HG03558 (cell line): ENCODE measurements at regions not wholly inside any gene's neighbourhood (a gene's known extent, or its start where the extent isn't known, plus 50 kb on each side); places are given as distances from the start of the nearest gene placed in this dataset.

Experiments
- ATAC-seq: cut with Tn5 transposase; IDR thresholded peaks from one replicate; pipeline ENCODE4 v1.9.1; 2021; ENCODE audit warnings: moderate number of reproducible peaks; ENCODE audit not compliant: unreplicated experiment; ENCODE audit errors: extremely low read depth

- ATAC-seq: no peak
These were observed 152.8 kb downstream of the BCL11A start for GRCh38 chr2:60400462-60401246.

DNA sequence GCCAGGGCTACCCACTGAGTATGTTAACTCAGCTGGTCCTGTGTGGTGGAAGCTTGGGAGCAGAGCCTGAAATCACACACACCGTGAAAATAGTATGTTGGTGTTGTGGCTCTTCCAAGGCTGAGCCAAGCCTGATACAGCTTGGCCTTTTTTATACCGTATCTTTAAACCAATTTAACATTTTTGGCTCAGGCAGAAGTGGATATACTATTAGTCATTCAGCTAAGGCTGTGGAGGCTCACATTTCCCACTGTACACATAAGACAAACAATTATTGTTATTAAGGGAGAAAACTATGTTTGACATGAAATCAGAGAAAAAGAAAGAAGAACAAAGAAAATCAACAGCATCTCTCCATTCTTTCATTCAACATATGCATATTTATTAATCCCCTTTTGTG lies 159.0 kb downstream of the BCL11A start:
- no peak for ATAC-seq

DNA sequence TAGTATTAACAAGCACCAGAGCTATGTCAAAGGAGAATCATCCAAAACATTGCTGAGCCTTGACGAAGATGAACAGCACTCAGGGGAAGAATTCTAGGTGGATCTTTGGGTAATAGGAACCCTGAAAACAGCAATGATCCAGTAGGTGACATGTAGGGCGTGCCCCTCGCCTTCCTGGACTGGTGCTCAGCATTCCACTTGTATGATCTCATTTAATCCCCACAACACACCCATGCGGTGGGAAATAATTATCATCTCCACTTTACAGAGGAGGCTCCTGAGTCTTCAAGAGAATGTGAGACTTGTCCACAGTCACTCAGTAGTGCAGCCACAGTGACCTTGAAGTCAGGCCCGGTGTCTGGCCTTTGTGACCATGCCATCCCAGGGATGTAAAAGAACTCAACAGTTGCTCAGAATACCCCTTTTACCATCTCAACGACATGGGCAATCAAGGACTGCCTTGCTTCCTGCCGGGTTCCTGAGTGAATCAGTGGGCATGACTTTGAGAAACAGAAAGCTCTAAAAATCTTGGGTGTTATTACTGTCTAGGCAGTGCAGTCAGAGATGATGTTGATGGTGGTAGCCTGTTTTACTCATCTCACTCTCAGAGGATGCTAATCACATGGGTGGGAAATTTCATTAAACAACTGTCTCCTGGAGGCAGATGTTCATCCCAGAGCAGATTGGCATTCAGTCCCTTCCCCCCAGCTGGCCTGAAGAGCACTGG lies 161.6 kb downstream of the BCL11A start:
- no peak for ATAC-seq

DNA sequence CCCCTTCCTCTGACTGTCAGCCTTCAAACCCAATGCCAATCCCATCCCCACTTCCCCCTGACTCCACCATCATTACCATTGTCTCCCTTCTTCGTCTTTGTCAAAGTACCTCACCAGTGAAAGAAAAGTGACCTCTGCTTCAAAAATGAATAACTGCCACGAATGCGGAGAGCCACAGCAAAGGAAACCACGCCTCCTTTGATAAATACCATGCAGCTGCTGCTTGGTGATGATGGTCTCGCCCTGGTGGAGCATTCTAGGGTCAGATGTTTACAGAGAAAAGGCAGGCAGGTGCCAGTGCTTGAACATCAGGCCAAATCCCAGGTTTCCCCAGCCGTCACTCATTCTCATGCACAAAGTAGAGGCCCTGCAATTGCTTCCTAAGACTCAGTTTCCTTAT lies 162.2 kb downstream of the BCL11A start:
- ATAC-seq: no peak

GRCh38 chr2:60386436-60386835 lies 167.0 kb downstream of the BCL11A start:
- ATAC-seq: no peak

DNA sequence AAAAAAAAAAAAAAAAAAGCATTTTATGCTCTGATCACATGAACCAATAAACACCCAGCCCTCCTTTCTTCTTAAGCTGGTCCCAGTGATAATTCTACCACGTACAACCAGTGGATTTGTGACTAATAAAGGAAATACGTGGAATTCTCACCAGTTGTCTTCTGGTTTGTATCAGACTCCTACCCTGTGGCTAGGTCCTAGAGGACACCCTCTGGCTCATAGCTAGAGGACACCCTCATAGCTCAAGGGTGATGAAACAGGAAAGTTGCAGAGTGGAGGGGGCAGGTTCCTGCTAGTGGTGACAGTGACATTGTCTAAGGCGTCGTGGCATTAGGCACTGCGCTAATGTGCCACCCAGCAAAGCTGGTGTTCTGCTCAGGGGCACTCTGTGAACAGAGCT lies 167.8 kb downstream of the BCL11A start:
- no peak for ATAC-seq

GRCh38 chr2:60383401-60384143 lies 169.9 kb downstream of the BCL11A start:
- no peak for ATAC-seq

- no peak for ATAC-seq
These were observed 173.0 kb downstream of the BCL11A start for GRCh38 chr2:60380411-60380810.

DNA sequence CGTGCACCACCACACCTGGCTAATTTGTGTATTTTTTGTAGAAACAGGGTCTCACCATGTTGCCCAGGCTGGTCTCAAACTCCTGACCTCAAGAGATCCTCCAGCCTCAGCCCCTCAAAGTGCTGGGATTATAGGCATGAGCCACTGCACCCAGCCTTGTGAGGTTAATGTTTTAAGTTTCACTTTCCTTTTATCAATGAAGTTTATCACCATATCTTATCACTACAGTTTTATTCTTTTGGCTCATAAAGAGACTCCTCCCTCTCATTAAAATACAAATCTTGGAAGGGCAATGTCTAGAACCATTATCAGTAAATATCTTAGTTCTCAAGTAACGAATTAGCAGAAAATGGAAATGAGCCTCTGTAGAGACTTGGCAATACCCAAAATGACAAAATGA lies 173.8 kb downstream of the BCL11A start:
- ATAC-seq: no peak

GRCh38 chr2:60379216-60379615 lies 174.2 kb downstream of the BCL11A start:
- ATAC-seq: no peak

DNA sequence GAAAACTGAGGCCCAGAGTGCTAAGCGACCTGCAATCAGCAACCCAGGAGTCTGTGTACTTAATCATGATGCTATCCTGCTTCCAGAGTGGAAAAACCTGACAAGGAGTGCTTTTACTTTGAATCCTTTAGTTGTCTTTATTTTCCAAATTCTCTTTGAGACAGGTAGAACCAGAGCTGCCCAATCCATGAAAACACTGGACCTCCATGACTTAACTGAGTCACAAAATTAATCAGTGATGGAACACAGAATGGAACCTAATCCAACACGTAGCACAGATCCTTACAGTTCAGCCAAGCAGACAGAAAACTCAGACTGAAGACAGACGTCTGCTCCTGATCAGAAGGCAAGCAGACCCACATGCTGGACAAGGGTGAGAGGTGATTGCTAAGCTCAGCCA lies 175.6 kb downstream of the BCL11A start:
- ATAC-seq: no peak

GRCh38 chr2:60376252-60376651 lies 177.2 kb downstream of the BCL11A start:
- no peak for ATAC-seq

- ATAC-seq: no peak
These were observed 181.8 kb downstream of the BCL11A start for GRCh38 chr2:60371681-60372080.

- no peak for ATAC-seq
These were observed 182.2 kb downstream of the BCL11A start for GRCh38 chr2:60371219-60371618.

GRCh38 chr2:60370814-60371213 lies 182.6 kb downstream of the BCL11A start:
- no peak for ATAC-seq

GRCh38 chr2:60368456-60368855 lies 185.0 kb downstream of the BCL11A start:
- no peak for ATAC-seq

GRCh38 chr2:60366135-60366712 lies 187.2 kb downstream of the BCL11A start:
- no peak for ATAC-seq

DNA sequence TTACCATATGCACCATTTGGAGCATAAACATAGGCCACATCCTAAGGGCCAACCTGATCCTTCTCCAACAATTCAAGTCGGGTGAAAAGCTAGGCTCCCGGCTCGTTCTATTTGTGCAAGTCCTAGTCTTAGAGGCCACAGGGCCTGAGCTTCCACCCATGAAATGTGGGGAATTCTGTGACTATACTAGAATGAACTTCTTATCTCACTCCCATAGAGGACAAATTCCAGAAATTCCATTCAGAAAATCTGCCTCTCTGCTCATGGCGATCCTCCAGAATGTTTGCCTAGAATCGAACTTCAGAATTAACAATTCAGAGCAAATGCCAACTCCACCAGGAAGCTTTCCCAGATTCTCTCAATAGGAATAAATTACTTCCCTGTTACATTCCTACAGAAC lies 187.9 kb downstream of the BCL11A start:
- no peak for ATAC-seq

GRCh38 chr2:60364491-60364890 lies 189.0 kb downstream of the BCL11A start:
- ATAC-seq: no peak

DNA sequence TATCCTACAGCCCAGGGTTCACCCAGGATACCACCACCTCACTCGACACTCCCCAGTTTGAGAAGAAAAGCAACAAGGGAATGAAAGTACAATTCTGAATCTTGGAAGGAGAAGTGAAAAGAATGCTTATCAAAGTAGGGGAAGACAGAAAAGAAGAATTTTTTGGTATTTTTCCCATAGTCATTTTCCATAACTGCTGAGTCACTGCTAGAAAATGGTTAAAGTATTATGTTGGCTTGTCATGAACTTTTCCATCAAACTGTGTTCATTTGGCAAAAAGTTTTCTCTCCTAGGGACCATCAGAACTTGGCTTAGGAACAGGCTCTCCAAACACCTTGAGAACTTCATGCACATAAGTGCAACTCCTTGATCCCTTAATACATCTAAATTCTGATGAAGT lies 192.0 kb downstream of the BCL11A start:
- no peak for ATAC-seq

DNA sequence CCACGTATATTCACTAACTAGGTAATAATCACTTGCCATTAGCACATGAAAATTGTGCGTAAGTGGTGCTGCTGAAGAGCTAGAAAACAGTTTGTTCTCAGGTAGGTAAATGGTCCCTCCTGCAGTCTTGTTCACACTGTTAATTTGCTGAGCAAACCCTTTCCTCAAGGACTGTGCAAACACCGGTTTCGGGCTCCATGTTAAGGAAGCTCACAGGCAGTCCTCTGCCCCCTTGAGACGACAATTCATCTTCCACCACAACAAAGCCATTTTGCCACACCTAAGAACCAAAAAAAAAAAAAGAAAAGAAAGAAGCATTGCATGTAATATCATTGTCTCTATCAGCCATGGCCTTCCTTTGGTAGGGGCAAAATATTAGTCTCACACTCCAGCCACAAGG lies 193.9 kb downstream of the BCL11A start:
- ATAC-seq: no peak
